ENCODE measurements at regions not wholly inside any gene's neighbourhood (a gene's known extent, or its start where the extent isn't known, plus 50 kb on each side); places are given as distances from the start of the nearest gene placed in this dataset.

GRCh38 chr21:35711661-35712060 is 348.7 kb downstream of the SETD4 start:
- TF ChIP-seq CTCF (IDR thresholded peaks at IDR 0.05) (no peak), POLR2A (IDR thresholded peaks at IDR 0.05) (no peak)

Data from adrenal gland (tissue), 5 donors.